DMS 273 (cell line): ENCODE measurements at regions not wholly inside any gene's neighbourhood (a gene's known extent, or its start where the extent isn't known, plus 50 kb on each side); places are given as distances from the start of the nearest gene placed in this dataset.

Source experiments
- DNase-seq: peaks from one replicate; lab custom pipeline; 2025; ENCODE audit not compliant: unreplicated experiment; lab: John Stamatoyannopoulos, UW

GRCh38 chr12:118840399-118840798, 140.9 kb upstream of the SRRM4 start:
- peak; percentile 25 for DNase-seq

DNA sequence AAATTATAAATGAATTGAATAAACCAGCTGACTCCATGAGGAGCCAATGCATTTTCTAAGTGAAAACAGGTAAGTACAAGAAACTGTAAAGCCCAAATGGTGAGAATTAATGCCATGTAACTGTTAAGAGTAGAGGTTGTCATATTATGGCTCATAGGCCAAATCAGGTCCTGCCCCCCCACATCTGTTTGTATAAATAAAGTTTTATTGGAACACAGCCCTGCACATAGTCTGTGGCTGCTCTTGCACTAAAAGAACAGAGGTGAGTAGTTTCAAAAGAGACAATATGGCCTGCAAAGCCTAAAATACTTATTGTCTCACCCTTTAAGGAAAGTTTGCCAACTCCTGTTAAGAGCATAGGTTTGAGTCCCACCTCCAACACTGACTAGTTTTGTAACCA, 140.5 kb upstream of the SRRM4 start:
- no peak for DNase-seq

GRCh38 chr12:118841588-118841987, 139.8 kb upstream of the SRRM4 start:
- no peak for DNase-seq

- peak; percentile 18 for DNase-seq
Measured at GRCh38 chr12:118842866-118843265, 138.5 kb upstream of the SRRM4 start.

- DNase-seq: no peak
Measured at GRCh38 chr12:118846416-118846815, 134.9 kb upstream of the SRRM4 start.

DNA sequence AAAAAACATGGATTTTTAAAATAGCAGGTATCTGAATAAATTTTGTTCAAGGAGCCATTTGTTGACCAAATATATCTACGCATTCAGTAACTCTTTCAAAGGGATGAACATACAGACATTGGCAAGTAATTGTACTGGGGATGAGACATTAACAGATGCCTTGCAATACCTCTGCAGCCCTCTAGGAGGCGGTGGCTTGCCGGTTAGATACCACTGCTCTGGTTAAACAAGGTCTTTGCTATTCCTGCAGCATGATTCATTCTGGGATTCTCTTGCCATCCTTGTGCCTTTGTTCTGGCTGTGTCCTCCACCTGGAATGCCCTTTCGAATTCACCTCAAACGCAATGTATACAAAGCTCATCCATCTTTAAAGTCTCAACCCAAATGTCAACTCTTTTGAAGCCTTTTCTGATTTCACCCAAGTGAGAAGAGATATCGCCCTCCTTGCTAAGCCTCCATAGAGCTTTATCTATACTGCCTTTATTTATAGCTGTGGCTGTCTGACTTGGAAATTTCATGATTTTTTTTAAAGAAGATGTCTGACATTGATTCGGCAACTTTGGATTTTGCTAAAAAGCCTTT, 131.0 kb upstream of the SRRM4 start:
- DNase-seq: peak; percentile 31

- peak; percentile 13 for DNase-seq
Measured at GRCh38 chr12:118851891-118852290, 129.4 kb upstream of the SRRM4 start.

GRCh38 chr12:118853634-118854033, 127.7 kb upstream of the SRRM4 start:
- peak; percentile 28 for DNase-seq

DNA sequence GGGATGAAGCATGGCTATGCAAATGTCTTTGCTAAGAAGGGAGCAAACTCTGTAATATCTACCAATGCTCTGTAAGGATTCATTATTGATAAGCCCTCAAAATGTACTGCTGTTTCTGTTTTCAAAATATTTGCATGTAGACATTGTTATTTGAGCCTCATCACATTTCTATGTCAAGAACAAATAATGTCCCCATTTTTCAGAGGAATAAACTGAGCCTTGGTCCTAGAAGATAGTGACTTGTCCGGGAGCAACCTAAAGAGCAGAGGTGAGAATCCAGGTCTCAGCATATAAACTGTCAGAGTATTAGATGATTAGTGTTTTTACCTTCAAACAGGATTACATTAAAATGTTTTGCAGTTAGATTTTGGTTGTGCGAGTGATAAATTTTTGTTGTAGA, 125.5 kb upstream of the SRRM4 start:
- no peak for DNase-seq

DNA sequence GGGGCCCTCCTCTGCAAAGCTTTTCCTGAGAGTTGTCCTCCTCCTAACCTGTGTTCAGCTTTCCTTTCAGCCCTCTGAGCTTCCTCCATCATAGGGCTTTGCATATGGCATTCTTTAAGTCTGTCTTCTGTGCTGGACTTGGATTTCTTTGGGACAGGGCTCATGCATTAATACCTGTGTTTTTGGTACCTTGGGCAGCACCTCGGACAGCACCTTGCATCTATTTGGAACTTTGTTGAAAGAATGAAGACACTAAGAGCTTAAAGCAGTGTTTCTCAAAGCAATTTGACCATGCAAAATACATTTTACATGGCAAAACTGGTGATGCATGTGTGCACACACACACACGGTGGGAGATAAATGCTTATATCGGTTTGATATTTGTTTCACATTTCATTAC, 115.0 kb upstream of the SRRM4 start:
- DNase-seq: no peak

DNA sequence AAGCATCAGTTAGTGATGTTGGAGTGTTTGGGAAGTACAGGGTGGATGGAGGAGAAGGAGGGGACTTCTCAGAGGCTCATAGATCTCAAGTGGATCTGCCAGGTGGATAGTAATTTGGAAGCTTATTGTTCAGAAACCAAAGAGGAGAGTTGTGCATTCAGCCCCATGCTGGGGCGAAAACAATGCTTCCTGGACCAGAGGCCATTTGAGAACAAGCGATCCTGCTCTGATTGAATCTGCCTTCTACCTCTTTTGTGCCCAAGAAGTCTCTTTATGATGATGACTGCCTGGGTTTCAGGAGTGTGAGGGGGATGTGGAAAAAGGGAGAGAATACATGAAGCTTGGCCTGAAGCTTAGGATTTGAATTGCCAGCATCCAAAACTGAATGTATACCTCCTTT, 110.8 kb upstream of the SRRM4 start:
- DNase-seq: no peak

- peak; percentile 9 for DNase-seq
Measured at GRCh38 chr12:118874698-118875548, 106.4 kb upstream of the SRRM4 start.

DNA sequence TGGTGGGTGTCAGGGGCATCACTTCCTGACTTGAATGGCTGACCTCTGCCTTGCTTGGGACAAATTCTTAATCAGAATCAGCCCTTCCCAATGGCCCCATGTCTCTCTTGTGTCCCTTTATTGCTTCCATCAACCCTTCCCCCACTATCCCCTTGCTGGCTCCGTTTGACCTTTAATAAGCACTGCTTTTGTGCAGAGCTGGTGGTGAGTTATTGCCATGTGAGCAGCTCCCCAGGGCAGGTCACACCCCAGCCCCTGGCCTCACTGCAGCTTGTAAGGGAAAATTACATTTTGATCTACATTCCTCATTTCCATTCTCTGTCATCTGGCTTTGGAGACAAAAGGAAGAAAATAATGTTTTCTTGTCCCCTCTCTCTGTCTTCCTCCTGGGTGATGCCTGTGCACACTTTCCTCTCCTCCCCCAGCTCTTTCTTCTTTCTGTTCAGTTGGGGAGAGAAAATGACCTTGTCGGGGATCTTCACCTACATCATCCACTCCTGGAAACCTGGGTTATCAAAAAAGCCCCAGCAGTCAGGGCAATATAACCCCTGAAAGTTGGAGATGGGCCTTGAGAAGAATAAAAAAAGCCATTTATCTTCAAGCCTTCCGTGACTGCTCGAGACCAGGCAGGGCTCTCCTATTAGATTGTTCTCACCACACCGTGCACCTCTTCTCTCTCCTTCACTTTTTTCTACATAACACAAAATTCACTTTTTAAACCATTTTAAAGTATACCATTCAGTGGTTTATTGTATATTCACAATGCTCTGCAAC, 100.4 kb upstream of the SRRM4 start:
- no peak for DNase-seq

- no peak for DNase-seq
Measured at GRCh38 chr12:118884226-118884625, 97.1 kb upstream of the SRRM4 start.

DNA sequence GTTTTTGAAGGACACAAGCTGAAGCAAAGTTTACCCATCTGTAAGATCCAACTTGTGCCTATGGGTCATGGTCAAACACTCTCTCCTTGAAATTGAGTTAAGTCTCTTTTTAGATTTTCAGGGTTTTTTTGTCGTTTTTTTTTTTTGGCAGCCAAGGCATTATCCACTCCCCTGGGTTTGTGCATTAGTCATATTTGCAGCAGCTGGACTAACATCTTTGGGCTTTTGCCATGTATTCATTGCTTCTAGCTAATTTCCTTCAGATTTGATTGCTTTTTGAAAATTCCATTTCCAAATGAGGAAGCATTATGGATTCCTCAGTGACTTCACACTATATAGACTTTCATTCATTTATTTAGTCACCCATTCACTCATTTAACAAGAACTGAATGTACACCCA, 80.3 kb upstream of the SRRM4 start:
- DNase-seq: no peak

- DNase-seq: peak; percentile 2
Measured at GRCh38 chr12:118908811-118909210, 72.5 kb upstream of the SRRM4 start.

DNA sequence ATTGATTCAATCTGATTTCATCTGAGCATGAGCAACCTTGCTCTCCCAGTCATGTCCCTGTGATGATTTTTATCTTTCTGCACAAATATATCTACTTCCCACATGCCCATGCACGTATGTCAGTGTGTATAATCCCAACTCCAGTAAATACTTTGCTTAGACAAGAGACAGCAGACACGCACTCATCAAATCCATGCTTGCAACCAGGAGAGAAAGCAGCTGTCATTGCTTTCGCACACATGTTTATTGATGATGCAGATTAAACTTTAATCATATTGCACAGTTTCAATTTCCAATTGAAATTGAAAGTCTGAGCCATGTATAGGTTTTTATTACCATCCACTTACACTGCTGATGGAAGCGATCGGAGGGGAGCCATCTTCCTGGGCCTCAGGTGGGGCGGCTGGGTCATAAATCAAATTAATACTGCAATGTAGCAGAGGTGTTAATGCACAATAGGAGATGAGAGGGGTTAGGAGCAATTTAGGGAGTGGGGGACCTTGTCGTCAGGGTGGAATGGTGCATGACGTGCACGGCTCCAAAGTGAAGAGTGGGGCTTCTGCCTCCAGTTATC, 68.6 kb upstream of the SRRM4 start:
- no peak for DNase-seq

GRCh38 chr12:118921761-118922160, 59.6 kb upstream of the SRRM4 start:
- no peak for DNase-seq

- peak; percentile 0 for DNase-seq
Measured at GRCh38 chr12:118922405-118922804, 58.9 kb upstream of the SRRM4 start.

DNA sequence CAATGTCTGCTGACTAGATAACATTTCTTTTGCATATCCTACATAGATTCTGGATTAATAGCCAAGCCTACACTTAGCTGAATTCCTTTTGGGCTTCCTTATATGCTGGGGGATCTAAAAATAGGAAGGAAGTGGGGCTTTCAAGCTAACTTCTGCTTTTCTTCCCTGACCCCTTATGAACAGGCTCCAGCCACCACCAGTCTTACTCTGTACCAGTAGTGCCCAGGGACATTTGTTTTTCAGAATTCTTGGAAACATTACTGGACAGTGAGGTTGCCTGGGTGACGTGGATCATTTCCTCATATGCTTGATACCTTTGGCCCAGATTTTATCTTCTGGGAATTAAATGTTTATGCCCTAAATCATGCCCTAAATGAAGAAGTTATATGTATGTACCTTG, 55.9 kb upstream of the SRRM4 start:
- DNase-seq: no peak

- no peak for DNase-seq
Measured at GRCh38 chr12:118925826-118926225, 55.5 kb upstream of the SRRM4 start.
